MV-4-11 (cell line): ENCODE measurements at regions not wholly inside any gene's neighbourhood (a gene's known extent, or its start where the extent isn't known, plus 50 kb on each side); places are given as distances from the start of the nearest gene placed in this dataset.
"Not testable (repeated sequence)": the region's sequence is repeated elsewhere in the genome, so short reads cannot be mapped to it uniquely, and the experiment has no call there.

Source experiments
- DNase-seq: peaks from one replicate; lab custom pipeline; 2025; lab: John Stamatoyannopoulos, UW

- no peak for DNase-seq
Observed at GRCh38 chr20:19026121-19026878, 186.1 kb upstream of the SLC24A3 start.

DNA sequence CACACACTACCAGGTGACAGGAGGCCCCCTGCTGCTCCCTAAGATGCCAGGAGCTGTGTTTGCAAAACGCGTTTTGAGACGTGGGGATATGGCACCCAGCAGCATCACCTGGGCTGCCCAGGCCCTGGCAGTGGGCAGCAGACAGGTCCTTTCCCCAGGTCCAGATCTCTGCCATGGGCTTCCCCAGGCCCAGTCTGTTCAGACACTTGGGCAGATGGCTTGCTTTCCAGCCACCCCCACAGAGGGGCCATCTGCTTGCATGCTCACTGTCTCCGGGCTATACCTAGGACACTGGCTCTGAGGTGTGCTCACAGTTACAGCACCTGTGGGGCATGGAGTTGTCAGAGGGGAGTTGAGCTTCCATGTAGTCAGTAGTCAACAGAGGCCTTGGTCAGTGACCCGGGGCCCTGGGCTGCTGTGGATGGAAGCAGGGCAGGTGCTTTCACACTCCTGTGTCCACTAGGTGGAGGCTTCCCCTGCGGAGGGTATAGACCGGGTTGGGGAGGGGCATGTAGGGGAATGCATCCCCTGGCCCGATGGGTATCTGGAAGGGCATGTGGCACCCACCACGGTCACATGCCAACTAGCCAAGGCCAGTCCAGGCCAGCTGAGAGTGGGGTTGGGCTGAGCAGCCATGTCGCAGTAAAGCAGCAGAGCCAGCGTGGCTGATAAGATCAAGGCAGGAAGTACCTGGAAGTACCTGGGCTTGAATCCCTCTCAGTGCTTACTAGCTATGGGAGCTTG, 185.4 kb upstream of the SLC24A3 start:
- no peak for DNase-seq

DNA sequence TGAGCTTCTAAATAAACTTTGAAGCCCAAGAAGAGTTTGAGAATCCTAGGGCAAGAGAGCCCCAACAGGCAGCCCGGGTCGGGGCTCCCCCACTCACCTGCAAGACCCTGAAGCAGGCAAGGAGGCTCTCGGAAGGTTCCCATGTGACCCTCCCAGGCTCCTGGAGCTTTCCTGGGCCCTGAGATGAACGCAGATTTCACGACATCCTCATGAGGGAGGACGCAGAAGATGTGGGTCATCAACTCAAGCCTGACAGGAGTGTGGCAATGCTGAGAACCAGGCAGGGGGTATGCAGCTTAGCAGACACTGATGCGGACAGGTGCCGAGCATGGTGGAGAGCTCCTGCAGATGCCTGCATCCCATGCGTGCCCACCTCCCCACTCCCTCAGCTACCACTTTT, 184.5 kb upstream of the SLC24A3 start:
- DNase-seq, result no peak

DNA sequence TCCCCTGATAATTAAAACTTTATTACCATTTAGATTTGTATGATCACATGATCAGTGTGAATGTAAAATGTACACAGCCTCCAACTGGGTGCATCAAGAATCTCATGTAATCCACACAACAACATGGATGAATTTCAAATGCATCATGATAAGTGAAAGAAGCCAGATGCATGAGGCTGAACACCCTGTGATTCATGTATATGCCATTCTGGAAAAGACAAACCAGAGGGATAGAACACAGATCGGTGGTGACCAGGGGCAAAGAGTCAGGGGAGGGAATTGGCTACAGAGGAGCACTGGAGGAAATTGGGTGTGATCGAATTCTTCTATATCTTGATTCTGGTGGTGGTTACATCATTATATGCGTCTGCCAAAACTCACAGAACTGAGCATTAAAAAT, 170.7 kb upstream of the SLC24A3 start:
- no peak for DNase-seq

DNA sequence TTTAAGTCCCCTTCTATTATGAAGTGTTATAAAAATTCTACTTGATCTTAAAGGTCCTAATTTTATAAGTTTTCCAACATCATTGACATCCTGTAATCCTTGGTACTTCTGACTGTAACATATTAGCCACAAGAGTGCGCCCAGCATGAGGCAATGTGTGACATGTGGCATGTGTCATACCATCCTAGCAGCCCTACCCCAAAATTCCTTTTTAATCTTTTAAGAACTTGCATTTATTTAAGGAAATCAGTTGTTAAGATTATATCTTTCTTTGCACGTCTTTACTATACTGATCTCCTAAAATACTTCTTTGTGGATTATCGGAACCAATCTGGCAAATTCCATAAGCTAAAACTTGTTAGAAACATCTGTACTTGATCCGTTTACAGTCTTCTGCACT, 167.1 kb upstream of the SLC24A3 start:
- peak; percentile 12 for DNase-seq

DNA sequence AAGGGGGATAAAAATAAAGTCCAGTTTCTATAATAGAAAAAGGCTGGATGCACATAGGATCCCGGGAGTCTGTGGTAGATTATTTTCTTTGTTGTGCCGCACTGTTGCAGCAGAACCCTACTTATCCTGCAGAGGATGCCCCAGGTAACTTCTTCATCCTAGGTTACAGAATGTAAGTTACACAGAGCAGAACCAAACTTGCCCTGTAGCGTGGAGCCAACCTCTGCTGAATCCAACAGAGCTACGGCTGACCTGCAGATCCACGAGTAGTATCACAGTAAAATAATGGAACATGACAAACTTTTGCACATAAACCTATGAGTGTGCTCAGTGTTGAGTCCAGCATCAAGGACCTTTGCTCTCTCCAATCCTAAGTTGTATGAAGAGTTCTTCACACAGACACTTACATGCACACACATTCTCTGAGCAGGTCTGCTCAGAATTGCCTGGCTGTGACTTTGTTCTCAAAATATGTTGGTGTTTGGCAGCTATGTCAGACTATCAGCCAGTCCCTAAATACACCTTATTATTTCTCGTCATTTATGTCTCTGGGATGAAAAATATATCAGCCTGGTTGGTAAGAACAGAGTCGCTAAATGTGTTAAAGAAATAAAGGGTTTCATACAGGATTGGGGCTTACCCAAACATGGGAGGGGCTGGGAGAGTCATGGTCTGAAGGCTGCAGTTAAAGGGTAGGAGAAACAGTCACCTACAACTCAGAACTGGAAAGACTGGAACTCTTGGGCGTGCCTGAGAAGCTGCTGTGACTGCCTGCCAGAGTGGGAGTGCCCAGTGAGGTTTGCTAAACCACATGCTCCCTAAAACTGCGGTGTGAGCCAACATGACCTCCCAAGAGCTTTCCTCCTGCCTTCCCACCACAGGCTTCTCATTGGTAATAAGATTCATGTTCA, 165.1 kb upstream of the SLC24A3 start:
- peak; percentile 11 for DNase-seq

DNA sequence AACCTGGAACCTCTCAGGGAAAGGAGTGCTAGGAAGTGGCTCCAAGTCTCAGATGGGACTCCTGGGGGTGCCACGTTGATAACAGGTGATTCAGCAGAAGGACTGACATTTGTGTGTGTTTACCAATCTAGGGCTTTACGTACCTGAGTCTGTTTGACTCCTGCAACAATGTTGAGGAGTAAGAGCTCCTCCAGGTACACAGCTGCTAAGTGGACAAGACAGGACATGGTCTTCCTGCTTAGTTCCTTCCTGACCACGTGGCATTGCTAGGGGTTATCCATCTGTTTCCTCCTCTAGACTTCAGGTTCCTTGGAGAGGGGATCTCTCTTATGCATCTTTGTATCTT, 164.5 kb upstream of the SLC24A3 start:
- DNase-seq, result no peak

DNA sequence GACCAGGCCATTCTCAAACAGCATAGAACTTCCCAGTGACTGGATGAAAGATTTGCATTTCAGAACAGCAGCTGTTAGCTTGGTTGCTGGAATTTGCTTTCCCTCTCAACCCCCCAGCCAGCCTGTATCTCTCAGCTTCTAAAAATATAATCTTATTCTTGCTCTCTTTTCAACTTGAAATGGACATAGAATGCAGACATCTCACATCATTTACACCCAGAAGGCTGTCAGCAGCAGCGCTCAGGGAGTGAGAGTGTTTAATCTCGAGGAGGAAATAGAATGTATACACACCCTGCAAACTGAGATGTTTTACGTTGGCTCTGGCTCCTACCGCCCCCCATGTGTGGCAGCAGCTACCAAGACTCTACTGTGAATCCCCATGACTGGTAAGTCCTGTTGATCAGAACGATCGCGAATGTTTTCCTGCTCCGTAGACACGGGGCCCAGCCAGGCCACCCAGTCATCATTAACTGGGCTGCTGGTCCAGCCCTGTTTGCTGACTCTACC, 163.4 kb upstream of the SLC24A3 start:
- no peak for DNase-seq

DNA sequence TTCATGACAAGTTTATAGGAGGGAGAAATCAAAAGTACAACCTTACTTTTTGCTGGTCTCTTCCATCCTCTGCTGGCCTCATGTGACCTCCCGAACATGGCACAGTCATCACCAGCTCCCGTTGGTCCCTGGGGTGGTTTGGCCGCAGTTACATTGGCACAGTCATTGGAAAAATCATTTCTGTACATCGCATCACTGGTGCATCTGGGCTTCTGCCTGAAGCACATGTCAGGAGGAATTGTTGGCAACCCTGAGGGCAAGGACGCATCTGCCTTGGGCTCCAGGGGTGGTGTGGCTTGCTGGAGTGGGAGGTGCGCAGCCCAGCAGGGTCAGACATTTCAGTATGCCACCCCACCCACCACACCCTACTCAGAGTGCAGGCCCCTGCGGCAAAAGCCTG, 162.9 kb upstream of the SLC24A3 start:
- no peak for DNase-seq

GRCh38 chr20:19056909-19057308, 155.5 kb upstream of the SLC24A3 start:
- DNase-seq, result no peak

DNA sequence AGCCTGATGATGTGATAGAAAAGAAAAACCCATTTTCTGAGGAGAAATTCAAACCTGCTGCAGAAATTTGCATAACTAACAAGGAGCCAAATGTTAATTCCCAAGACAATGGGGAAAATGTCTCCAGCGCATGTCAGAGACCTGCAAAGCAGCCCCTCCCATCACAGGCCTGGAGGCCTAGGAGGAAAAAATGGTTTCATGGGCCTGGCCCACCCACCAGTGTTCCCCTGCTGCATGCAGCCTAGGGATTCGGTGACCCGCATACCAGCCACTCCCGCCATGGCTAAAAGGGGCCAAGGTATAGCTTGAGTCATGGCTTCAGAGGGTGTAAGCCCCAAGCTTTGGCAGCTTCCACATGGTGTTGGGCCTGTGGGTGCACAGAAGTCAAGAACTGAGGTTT, 147.7 kb upstream of the SLC24A3 start:
- not testable (repeated sequence) for DNase-seq

DNA sequence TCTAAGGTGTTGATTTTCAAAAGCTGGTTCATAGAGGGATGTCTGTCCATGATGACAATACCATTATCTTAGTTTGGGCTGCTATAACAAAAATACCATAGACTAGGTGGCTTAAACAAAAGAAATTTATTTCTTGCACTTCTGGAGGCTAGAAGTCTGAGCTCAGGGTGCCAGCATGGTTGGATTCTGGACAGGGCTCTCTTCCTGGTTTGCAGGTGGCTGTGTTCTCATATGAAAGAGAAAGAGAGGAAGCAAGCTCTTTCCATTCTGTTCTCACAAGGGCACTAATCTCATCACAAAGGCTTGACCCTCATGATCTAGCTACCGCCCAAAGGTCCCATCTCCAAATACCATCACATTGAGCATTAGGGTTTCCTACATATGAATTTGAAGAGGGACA, 144.5 kb upstream of the SLC24A3 start:
- DNase-seq, result peak; percentile 16

GRCh38 chr20:19070026-19070425, 142.4 kb upstream of the SLC24A3 start:
- DNase-seq, result no peak

DNA sequence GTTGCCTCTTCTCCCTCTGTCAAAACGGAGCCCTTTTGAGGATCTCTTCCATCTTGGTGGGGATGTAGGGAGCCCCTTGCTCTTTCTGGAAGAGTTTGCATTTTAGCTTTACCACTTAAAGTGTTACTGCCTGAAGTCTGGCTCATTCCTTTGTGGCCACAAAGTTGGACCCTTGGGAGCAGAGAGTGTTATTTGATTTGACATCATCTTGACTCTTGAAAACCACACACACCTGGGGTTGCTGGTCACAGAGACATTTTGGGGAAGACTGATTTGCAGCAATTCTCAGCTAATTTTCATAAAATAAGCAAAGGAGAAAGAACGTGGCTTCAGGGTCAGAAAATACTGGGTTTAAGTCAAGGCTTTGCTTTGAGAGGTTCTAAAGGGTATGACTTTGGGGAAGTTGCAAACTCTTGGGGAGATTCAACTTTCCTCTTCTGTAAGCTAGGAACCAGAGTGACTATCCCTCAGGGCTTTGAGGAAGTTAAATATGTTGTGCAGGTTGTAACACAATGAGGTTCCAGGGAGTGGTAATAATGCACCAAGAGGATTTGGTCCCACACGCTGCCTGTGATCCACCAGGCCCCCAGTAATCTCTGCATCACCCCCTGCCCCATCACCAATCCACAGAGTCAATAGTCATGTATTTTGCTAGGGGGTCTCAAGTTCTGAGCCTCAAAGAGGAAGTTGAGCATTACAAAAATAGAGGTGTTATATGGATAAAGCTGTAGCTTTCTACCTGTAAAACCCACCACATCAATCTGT, 141.6 kb upstream of the SLC24A3 start:
- peak; percentile 73 for DNase-seq

- DNase-seq, result no peak
Observed at GRCh38 chr20:19071446-19071725, 141.1 kb upstream of the SLC24A3 start.

GRCh38 chr20:19071902-19072498, 140.4 kb upstream of the SLC24A3 start:
- DNase-seq, result no peak

GRCh38 chr20:19072988-19073387, 139.5 kb upstream of the SLC24A3 start:
- no peak for DNase-seq

- no peak for DNase-seq
Observed at GRCh38 chr20:19073584-19074218, 138.7 kb upstream of the SLC24A3 start.

- DNase-seq, result no peak
Observed at GRCh38 chr20:19074356-19074755, 138.1 kb upstream of the SLC24A3 start.

GRCh38 chr20:19074828-19075516, 137.5 kb upstream of the SLC24A3 start:
- peak; percentile 95 for DNase-seq
